HG03280 (cell line): ENCODE measurements at regions not wholly inside any gene's neighbourhood (a gene's known extent, or its start where the extent isn't known, plus 50 kb on each side); places are given as distances from the start of the nearest gene placed in this dataset.

Experiments used
- ATAC-seq: cut with Tn5 transposase; IDR thresholded peaks from one replicate; pipeline ENCODE4 v1.9.1; 2021; ENCODE audit warnings: mild to moderate bottlenecking, moderate library complexity; ENCODE audit not compliant: unreplicated experiment

DNA sequence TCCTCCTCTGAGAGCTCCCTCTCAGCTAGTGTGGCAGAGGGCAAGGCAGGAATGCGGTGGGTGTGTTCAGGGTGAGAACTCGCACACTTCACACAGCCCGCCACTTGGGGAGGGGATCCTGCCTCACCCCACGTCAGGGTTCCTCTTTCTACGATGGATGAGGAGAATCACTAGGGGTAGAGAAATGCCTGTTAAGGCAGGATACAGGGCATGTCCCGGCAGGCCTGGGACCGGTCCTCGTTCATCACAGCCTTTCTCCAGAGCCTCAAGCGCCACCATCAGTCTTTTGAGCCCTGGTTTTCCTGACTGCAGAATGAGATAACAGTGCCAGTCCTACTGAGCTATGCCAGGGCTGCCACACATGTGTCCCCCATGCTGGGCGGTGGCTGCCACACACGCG, 546.7 kb upstream of the ADARB2 start:
- ATAC-seq, result no peak

DNA sequence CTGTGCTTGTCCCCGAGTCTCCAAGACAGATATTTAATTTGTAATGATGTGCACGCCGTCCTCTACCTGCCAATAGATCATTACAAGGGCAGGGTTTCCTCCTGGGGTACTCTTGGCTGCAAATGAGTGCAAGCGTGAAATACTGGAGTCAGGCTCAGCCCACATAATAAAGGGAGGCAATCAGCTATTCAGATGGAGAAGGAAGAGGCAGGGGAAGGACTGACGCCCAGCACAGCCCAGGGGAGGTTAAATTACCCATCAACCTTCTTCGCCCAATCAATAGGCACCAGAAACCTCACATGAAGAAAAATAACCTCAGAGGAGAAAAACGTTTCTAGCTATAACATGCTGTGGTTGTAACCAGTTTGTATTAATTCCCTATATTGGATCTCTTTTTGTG, 544.9 kb upstream of the ADARB2 start:
- ATAC-seq, result no peak

- no peak for ATAC-seq
These were observed 543.5 kb upstream of the ADARB2 start for GRCh38 chr10:2280713-2281300.

- no peak for ATAC-seq
These were observed 542.4 kb upstream of the ADARB2 start for GRCh38 chr10:2279711-2280110.

DNA sequence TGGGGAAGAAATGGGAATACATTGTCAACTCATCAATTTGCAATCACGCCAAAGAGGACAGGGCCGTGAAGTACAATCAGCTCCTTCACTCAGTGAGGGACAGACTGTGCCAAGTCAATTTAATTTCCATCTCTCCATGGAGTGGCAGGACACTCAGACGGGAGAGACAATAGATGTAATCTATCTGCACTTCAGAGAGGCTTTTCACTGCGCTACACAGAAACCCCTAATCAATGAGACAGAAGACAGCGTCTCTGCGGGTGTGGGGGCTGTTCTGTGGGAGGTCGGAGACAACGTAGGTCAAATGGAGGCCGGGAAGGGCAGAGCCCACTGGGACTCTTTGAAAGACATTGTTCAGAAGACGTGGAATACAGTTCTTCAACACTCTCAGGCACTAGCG, 541.0 kb upstream of the ADARB2 start:
- ATAC-seq, result no peak

GRCh38 chr10:2263561-2263960, 526.2 kb upstream of the ADARB2 start:
- ATAC-seq, result no peak

DNA sequence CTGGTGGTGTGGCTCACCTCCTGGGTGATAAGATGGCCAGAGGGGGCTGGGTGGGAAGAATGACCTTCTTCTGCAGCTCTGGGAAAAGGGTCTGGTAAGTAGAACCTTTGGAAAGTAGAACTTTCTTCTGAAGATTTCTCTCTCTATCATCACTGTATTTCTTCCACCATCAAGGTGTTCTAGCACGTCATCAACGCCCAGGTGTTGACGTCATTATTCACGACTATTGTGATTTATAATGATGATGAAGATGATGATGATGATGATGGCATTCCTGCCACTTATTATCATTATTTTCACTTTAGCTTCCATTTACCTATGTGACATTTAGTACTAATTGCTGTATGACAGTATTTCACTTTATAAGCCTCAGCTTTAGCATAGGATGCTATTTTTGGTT, 525.6 kb upstream of the ADARB2 start:
- ATAC-seq, result no peak

DNA sequence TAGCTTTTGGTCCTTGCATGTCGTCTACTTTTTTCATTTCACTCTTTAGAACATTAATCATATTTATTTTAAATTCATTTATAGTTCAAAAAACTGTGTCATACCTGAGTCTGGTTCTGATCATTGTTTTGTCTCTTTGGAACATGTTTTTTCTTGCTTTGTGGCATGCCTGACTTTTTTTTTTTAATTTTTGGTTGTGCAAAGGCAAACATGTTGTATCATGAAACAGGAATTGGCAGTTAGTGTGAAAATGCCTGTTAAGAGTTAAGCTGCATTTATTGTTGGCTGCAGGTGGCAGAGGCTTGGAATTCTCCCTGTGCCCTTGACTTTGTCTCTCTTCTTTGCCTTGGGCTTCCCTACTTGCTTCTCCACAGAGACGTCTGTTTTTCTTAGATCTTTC, 525.0 kb upstream of the ADARB2 start:
- no peak for ATAC-seq

GRCh38 chr10:2256241-2256640, 518.9 kb upstream of the ADARB2 start:
- ATAC-seq, result no peak

DNA sequence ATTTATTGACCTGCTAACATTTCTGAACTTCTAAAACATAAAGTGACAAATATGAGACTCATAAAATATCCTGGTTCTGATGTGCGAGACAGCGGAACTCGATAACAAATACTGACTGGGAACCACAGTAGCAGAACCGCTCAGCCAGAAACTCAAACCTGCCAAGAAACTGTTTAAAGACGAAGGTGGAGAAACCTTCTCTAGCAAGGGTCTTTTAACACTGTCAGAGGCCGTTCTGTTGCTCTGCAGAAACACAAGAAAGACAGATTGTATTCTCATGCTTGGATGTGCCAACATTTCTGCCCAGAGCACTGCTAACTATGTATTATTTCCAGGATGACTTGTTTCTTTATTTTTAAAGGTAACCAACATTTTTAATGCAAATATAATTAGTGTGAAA, 514.8 kb upstream of the ADARB2 start:
- ATAC-seq, result no peak

DNA sequence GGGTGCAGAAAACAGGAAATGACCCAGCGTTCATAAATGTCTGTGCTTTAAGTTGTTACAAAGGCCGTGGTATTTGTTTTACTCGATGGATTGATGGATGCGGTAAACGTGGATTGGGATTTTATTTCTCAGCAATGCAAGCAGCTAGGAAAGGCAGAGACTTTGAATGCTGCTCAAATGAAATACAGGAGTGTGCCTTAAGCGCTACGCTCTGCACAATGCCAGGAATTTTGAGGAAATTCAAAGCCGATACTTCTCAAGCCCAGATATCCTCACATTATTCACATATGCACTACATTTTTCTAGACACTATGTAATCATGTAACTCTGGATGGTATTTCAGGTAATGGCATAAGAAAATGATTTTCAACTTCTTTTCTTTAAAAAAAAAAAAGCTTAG, 514.3 kb upstream of the ADARB2 start:
- no peak for ATAC-seq

DNA sequence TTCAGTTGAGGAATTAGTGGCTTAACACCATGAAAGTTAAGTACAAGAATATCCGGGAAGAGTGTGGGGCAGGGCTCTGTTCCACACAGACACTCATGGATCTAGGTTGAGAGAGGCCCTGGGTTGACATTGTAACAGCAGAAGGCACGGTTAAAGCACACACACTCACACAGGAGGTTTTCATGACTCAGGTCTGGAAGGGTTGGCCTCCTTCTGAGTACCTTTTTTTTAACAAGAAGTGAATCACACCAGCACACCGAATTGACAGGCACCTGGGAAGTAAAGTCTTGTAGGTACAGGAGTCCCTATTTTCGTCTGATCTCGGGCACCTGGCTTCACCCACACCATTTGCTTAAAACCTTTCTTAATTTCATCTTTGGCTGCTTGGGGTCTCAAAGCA, 509.4 kb upstream of the ADARB2 start:
- no peak for ATAC-seq

DNA sequence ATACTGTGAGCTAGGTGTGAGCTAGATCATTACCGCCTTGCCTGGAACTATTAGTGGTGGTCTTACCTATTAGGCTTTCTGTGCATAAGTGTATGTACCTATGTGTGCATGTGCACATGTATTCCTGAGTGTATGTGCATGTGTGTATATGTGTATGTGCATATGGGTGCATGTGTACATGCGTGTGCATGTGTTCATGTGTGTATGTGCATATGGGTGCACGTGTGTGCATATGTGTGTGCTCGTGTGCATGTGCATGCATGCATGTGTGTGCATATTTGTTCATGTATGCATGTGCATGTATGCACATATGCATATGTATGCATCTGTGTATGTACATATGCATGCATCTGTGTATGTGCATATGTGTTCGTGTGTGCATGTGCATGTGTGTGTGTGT, 508.3 kb upstream of the ADARB2 start:
- ATAC-seq, result no peak

DNA sequence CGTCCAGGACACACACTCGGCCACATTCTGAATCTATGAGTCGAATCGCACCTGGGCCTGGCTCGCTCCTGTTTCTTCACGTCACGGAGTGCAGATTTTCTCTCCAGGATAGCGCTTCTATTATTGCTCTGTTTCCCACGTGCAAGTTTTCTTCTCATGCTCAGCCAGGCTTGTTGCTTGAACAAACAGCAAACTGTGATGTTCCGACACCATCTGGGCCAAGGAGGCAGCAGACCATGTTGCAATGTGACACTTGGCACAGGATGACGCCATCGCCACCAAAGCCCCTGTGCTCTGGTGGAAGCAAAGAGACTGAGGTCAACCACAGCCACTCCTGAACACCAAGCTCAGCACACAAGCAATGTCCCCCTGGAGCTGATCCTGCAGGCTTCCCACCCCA, 507.1 kb upstream of the ADARB2 start:
- no peak for ATAC-seq

DNA sequence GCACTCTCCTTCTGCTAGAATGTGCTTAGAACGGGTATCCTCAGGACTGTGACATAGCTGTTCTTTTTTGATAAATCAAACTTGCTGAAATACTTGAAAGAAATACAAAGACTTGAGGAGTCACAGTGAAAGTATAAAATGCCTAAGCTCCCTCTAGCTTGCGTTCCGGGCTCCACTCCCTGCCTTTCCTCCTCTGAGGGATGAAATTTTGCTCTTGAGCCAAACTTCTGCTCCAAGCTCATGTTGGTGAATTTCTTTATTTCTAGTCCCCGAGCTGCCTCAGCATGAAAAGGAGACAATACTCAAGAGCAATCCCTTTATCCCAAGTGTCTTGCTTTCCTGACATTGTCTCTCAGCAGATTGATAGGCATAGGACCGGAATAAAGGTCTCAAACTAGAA, 499.6 kb upstream of the ADARB2 start:
- no peak for ATAC-seq

- no peak for ATAC-seq
These were observed 495.2 kb upstream of the ADARB2 start for GRCh38 chr10:2232479-2232878.

- ATAC-seq, result no peak
These were observed 493.2 kb upstream of the ADARB2 start for GRCh38 chr10:2230478-2230877.

- ATAC-seq, result no peak
These were observed 491.1 kb upstream of the ADARB2 start for GRCh38 chr10:2228320-2228901.

DNA sequence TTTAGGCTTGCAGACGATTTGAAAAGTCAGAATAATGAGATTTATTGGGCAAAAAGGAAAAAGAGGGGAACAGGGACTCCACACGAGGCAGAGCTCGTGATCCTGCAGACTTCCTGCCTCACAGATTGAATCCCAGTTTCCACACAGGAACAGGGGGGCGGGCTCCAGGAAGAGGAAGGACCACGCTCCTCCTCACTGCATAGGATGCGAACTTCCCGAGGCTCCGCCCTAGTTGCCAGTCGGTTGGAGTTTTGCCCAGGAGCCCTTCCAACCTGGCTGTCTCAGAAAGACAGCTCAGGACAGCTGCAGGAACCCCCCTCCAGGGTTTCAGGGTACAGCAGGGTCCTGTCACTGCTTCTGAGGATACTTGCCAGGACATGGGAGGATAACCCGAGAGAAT, 488.3 kb upstream of the ADARB2 start:
- ATAC-seq, result no peak

DNA sequence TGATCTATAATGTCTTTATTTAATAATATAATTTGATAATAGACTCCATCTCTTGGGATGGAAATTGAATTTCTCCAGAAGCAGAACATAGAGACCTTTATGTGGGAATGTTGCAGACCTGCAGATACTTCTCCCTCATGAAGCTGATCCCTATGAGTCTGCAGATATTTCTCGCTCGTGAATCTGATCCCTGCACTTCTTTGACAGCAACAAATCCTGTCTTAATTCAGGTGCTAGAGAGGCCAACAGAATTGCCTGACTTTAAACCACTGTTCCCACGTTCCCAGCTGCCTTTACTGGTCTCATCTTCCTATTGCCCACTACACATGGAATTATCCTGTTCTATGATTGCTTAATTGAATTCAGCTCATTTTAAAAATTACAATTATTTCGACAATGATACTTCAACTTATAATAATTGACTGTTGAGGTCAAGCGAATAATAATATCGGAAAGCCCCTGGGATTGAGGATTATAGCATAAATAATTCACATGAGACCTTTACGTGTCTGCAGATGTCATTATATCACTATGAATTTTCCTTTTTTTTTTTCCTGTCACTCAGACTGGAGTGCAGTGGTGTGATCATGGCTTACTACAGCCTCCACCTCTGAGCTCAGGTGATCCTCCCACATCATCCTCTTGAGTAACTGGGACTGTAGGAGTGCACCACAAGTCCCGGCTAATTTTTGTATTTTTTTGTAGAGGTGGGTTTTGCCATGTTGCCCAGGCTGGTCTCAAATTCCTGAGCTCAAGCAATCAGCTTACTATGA, 486.4 kb upstream of the ADARB2 start:
- ATAC-seq, result no peak

DNA sequence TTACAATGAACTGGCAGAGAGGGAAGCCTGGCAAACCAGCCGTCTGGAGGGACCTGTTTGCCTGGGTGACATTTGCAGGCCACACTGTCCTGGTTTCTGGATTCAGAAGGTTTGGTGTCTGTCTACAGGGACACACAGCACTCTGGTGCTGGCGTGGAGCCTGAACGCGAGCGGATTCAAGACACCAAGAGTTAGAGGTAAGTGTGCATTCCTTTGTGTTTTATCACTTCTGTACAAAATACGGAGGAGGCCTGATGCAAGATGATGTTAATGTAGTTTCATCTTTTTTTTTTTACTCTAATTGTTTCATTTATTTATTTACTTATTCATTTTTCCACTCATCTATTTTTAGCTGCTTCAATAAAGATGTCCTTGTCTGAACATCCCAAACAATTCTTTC, 485.3 kb upstream of the ADARB2 start:
- ATAC-seq, result no peak

- ATAC-seq, result no peak
These were observed 477.5 kb upstream of the ADARB2 start for GRCh38 chr10:2214805-2215204.

DNA sequence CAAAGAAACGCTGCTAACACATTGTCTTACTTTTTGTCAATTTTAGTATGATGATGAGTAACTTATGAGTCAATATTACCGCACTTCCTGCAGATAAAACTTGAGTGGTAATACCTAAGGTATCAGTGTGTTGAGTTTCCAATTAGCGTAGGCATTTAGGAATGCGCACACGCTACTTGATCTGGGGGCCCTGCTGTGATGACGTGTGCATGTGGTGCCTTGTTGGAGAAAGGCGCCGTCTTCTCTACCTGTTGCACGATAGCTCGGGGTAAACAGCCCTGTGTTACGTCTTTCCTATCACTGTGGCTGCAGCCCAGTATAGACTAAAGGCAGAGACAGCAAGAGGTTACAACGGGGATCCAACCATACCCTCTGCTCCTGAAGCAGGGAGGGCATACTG, 476.8 kb upstream of the ADARB2 start:
- ATAC-seq, result no peak
